K562 (cell line): ENCODE measurements at regions not wholly inside any gene's neighbourhood (a gene's known extent, or its start where the extent isn't known, plus 50 kb on each side); places are given as distances from the start of the nearest gene placed in this dataset.

ENCODE experiments used
- ATAC-seq: fragments of 200-7000 bp; cut with Tn5 transposase; 3 replicates; pipeline ENCODE4 v1.9.1; 2020; ENCODE audit warnings: moderate library complexity
- BruUV-seq: library from RNA; stranded (reverse); fragments of 400-500 nt; replicated peaks from 2 replicates; lab custom pipeline; 2021; lab: Mats Ljungman, UMichigan
- CTCF ChIA-PET: fragments of 300-600 bp; formaldehyde crosslinking; extraction: SDS; loops from one replicate; lab custom pipeline; 2021; ENCODE audit warnings: low intra/inter-chr PET ratio; lab: Yijun Ruan, JAX
- POLR2A ChIA-PET: fragments of 300-600, 350-650 bp; sonication (Branson Sonifier 250); formaldehyde crosslinking; extraction: SDS; loops from one replicate; lab custom pipeline; 2021; ENCODE audit warnings: antibody characterized with exemption, inconsistent platforms; lab: Yijun Ruan, JAX
- DNase-seq, 4 experiments: peaks; one replicate each; pipeline versions ENCODE4 v3.0.0 to v3.0.0-alpha.2; 2011 to 2018; ENCODE audit warnings: low spot score in 3 of 4, mixed read lengths in 3 of 4; ENCODE audit errors: extremely low read depth in 1 of 4
- FAIRE-seq: peaks from 2 replicates; lab custom pipeline; 2011; peaks lifted over from hg19 to GRCh38; lab: Jason Lieb, UNC
- H2AFZ ChIP-seq: 2 replicates; pipeline ENCODE4 v1.6.0; 2011; ENCODE audit warnings: low read depth, low read length, control low read depth, inconsistent platforms
- H3K27ac ChIP-seq: fragments of 200-600 bp; 3 replicates; pipeline ENCODE4 v1.8.0; 2011; ENCODE audit warnings: low read depth, mild to moderate bottlenecking, control low read depth, inconsistent platforms, low read length, moderate library complexity, mixed read lengths; ENCODE audit errors: extremely low read depth
- H3K27me3 ChIP-seq, 2 experiments: fragments of 300-600 bp in 1 of 2; 2 replicates in 1 of 2; 3 replicates in 1 of 2; pipeline versions ENCODE4 v1.6.0 to v1.8.0; 2011; ENCODE audit warnings: inconsistent platforms in 2 of 2, low read length in 2 of 2, mild to moderate bottlenecking in 1 of 2, mixed read lengths in 1 of 2, moderate library complexity in 1 of 2; ENCODE audit not compliant: control insufficient read depth in 2 of 2, insufficient read depth in 2 of 2
- H3K36me3 ChIP-seq: fragments of 300-600 bp; 3 replicates; pipeline ENCODE4 v1.8.0; 2011; ENCODE audit warnings: mild to moderate bottlenecking, low read length, inconsistent platforms; ENCODE audit not compliant: control insufficient read depth, insufficient read depth
- H3K4me1 ChIP-seq, 2 experiments: fragments of 200-600 bp in 1 of 2; replicated peaks in 1 of 2; 2 replicates in 1 of 2; 3 replicates in 1 of 2; pipeline versions ENCODE4 v1.5.1 to v1.8.0; 2011; ENCODE audit warnings: inconsistent platforms in 2 of 2, low read length in 2 of 2, mild to moderate bottlenecking in 1 of 2, mixed read lengths in 1 of 2, moderate library complexity in 1 of 2; ENCODE audit not compliant: control insufficient read depth in 2 of 2, insufficient read depth in 2 of 2
- H3K4me2 ChIP-seq: 2 replicates; pipeline ENCODE4 v1.6.1; 2011; ENCODE audit warnings: low read length, control low read depth, inconsistent platforms, mixed read lengths; ENCODE audit not compliant: insufficient read depth
- H3K4me3 ChIP-seq: fragments of 200-600 bp; sonication (generic), shearing (Covaris generic); 2 replicates; pipeline ENCODE4 v1.5.1; 2016; ENCODE audit warnings: control low read depth, inconsistent platforms
- H3K79me2 ChIP-seq: fragments of 200-600 bp; 3 replicates; pipeline ENCODE4 v1.8.0; 2011; ENCODE audit warnings: low read length, inconsistent platforms; ENCODE audit not compliant: control insufficient read depth, insufficient read depth
- H3K9ac ChIP-seq, 2 experiments: 2 replicates each; pipeline versions ENCODE4 v1.6.0 to v1.6.1; 2011; ENCODE audit warnings: low read depth in 2 of 2, low read length in 2 of 2, control low read depth in 1 of 2, inconsistent platforms in 1 of 2, mild to moderate bottlenecking in 1 of 2, mixed read lengths in 1 of 2; ENCODE audit not compliant: insufficient read depth in 1 of 2
- H3K9me1 ChIP-seq: one replicate; pipeline ENCODE4 v1.6.0; 2011; ENCODE audit warnings: inconsistent platforms, mild to moderate bottlenecking, low read length, moderate library complexity; ENCODE audit not compliant: control insufficient read depth, insufficient read depth
- H3K9me3 ChIP-seq: replicated peaks from 2 replicates; pipeline ENCODE4 v1.5.1; 2011; ENCODE audit warnings: low read depth, low read length, inconsistent platforms; ENCODE audit not compliant: control insufficient read depth, insufficient read depth
- H4K20me1 ChIP-seq: replicated peaks from 2 replicates; pipeline ENCODE4 v1.6.1; 2011; ENCODE audit warnings: low read length, inconsistent platforms, mixed read lengths; ENCODE audit not compliant: control insufficient read depth, insufficient read depth
- CTCF ChIP-seq, 3 experiments: IDR thresholded peaks in 2 of 3; conservative IDR thresholded peaks in 1 of 3; 2 replicates each; pipeline ENCODE4 v1.5.1; 2011 to 2012; ENCODE audit warnings: low read length in 3 of 3, mild to moderate bottlenecking in 3 of 3, control low read depth in 2 of 3, improper control_type of control experiment in 1 of 3, inconsistent platforms in 1 of 3, low read depth in 1 of 3, mixed read lengths in 1 of 3, moderate library complexity in 1 of 3; ENCODE audit not compliant: insufficient read depth in 2 of 3
- GTF2F1 ChIP-seq: IDR thresholded peaks from 2 replicates; pipeline ENCODE4 v1.6.1; 2011; ENCODE audit warnings: low read depth, low read length, improper control_type of control experiment
- RAD21 ChIP-seq, 2 experiments: fragments of 250-450 bp in 1 of 2; fragments of 450-650 bp in 1 of 2; sonication (Bioruptor Pico) in 1 of 2; formaldehyde crosslinking in 1 of 2; IDR thresholded peaks in 1 of 2; conservative IDR thresholded peaks in 1 of 2; 2 replicates each; pipeline versions ENCODE4 v1.4.0 to v1.8.0; 2020 to 2022; ENCODE audit warnings: mild to moderate bottlenecking in 2 of 2, moderate library complexity in 1 of 2
- STAG1 ChIP-seq: sonication (generic); formaldehyde crosslinking; IDR thresholded peaks from 2 replicates; pipeline ENCODE4 v1.5.0; 2020; ENCODE audit warnings: missing genetic modification reagents, borderline replicate concordance
- ZNF280A ChIP-seq: fragments of 450-650 bp; IDR thresholded peaks from 2 replicates; pipeline ENCODE4 v1.6.1; 2018; ENCODE audit warnings: mild to moderate bottlenecking, low read depth; ENCODE audit not compliant: partially characterized antibody
- ZNF316 ChIP-seq: fragments of 450-650 bp; IDR thresholded peaks from 2 replicates; pipeline ENCODE4 v1.6.1; 2016
- whole genome bisulfite sequencing: fragments of 100-300 bp; shearing (Covaris generic); methylation state at CpG from one replicate; pipeline ENCODE4 v1.1.6; 2016; ENCODE audit warnings: low coverage, mixed read lengths; ENCODE audit not compliant: insufficient coverage; ENCODE audit errors: missing lambda C conversion rate; 5-methylcytosine and 5-hydroxymethylcytosine counted together
- in situ Hi-C: fragments of 300-500 bp; cut with MboI; formaldehyde crosslinking; loops from 4 replicates; pipeline ENCODE4 v1.15.0; 2018; ENCODE audit warnings: inconsistent platforms, mixed read lengths
- intact Hi-C: fragments of 100-400 bp; cut with micrococcal nuclease; formaldehyde crosslinking; loops from 2 replicates; pipeline ENCODE4 v1.14.2; 2022
- TF ChIP-seq, protein P1 (sequence below), 2 experiments: fragments of 450-650 bp; formaldehyde crosslinking in 1 of 2; IDR thresholded peaks; 2 replicates each; pipeline versions ENCODE4 v1.4.0 to v1.6.1; 2014 to 2020; ENCODE audit warnings: mild to moderate bottlenecking in 2 of 2, borderline replicate concordance in 1 of 2, low read depth in 1 of 2

- Histone ChIP-seq H3K27me3 (no peaks in the 10 kb centered on the region), H3K9me3 (no peaks in the 10 kb centered on the region), H2AFZ (no peak overlapping the region), H3K79me2 (no peaks in the 10 kb centered on the region), H3K9ac (no peak overlapping the region), H3K4me2 (no peak overlapping the region), H3K4me1 (no peaks in the 10 kb centered on the region), H3K27ac (no peak overlapping the region), H4K20me1 (no peaks in the 10 kb centered on the region), H3K9me1 (no peaks in the 10 kb centered on the region), H3K36me3 (no peaks in the 10 kb centered on the region), H3K4me3 (no peak overlapping the region)
- no peak for ATAC-seq
- no peak for FAIRE-seq
- BruUV-seq: no TSS peak
- POLR2A ChIA-PET: interaction anchor here (0.6 kb wide), 1 partner anchor 510 kb away, joined by 3 read pairs; no protein-coding TSS in a partner anchor
- intact Hi-C loops: no loop called here
- WGBS: 0% methylated on average over 1 of the region's 1 CpG
- CTCF ChIA-PET: interaction anchor here (1.0 kb wide), 1 partner anchor 441 kb away, joined by 3 read pairs; no protein-coding TSS in a partner anchor
- in situ Hi-C loops: no loop called here
- peak in 1 of 4 experiments; percentile 8 for DNase-seq
- no peak for TF ChIP-seq ZNF280A
- no peak for TF ChIP-seq STAG1 (CRISPR knock-in tag)
- TF ChIP-seq CTCF (IDR thresholded peaks at IDR 0.05 in 2 of 3, conservative IDR thresholded peaks at IDR 0.05 in 1 of 3; ENCODE audit: insufficient read depth in 2 of 3, low read depth in 1 of 3, low read length in 3 of 3): peak in 1 of 3 experiments; percentile 60; a peak in 2 of 6 replicates
- peak; percentile 4; the same call in 1 of the 2 replicates for TF ChIP-seq ZNF316
- no peak for TF ChIP-seq GTF2F1
- TF ChIP-seq, protein P1, sequence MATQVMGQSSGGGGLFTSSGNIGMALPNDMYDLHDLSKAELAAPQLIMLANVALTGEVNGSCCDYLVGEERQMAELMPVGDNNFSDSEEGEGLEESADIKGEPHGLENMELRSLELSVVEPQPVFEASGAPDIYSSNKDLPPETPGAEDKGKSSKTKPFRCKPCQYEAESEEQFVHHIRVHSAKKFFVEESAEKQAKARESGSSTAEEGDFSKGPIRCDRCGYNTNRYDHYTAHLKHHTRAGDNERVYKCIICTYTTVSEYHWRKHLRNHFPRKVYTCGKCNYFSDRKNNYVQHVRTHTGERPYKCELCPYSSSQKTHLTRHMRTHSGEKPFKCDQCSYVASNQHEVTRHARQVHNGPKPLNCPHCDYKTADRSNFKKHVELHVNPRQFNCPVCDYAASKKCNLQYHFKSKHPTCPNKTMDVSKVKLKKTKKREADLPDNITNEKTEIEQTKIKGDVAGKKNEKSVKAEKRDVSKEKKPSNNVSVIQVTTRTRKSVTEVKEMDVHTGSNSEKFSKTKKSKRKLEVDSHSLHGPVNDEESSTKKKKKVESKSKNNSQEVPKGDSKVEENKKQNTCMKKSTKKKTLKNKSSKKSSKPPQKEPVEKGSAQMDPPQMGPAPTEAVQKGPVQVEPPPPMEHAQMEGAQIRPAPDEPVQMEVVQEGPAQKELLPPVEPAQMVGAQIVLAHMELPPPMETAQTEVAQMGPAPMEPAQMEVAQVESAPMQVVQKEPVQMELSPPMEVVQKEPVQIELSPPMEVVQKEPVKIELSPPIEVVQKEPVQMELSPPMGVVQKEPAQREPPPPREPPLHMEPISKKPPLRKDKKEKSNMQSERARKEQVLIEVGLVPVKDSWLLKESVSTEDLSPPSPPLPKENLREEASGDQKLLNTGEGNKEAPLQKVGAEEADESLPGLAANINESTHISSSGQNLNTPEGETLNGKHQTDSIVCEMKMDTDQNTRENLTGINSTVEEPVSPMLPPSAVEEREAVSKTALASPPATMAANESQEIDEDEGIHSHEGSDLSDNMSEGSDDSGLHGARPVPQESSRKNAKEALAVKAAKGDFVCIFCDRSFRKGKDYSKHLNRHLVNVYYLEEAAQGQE (IDR thresholded peaks at IDR 0.05; ENCODE audit: borderline replicate concordance): peak; percentile 38; the same call in 1 of the 2 replicates
- TF ChIP-seq, protein P1 (CRISPR knock-in tag; IDR thresholded peaks at IDR 0.05; ENCODE audit: low read depth): no peak
- peak; percentile 61 to 71 for TF ChIP-seq RAD21 (CRISPR knock-in tag; conservative IDR thresholded peaks at IDR 0.05 in 1 of 2, IDR thresholded peaks at IDR 0.05 in 1 of 2)
Measured at GRCh38 chr11:7143908-7144307, 55.1 kb downstream of the RBMXL2 start.
